ENCODE measurements at regions not wholly inside any gene's neighbourhood (a gene's known extent, or its start where the extent isn't known, plus 50 kb on each side); places are given as distances from the start of the nearest gene placed in this dataset.

- no peak for TF ChIP-seq POLR2AphosphoS5 (IDR thresholded peaks at IDR 0.05; ENCODE audit: low read depth, low read length)
- TF ChIP-seq CTCF (IDR thresholded peaks at IDR 0.05) = no peak
Measured at GRCh38 chr11:114921697-114922096, 243.4 kb downstream of the NXPE2 start.
